LNCAP (cell line): ENCODE measurements at regions not wholly inside any gene's neighbourhood (a gene's known extent, or its start where the extent isn't known, plus 50 kb on each side); places are given as distances from the start of the nearest gene placed in this dataset.

ENCODE experiments used
- TF ChIP-seq, protein P1 (sequence below): fragments of 450-650 bp; IDR thresholded peaks from 2 replicates; pipeline ENCODE4 v1.5.1; 2017; ENCODE audit warnings: mild to moderate bottlenecking

DNA sequence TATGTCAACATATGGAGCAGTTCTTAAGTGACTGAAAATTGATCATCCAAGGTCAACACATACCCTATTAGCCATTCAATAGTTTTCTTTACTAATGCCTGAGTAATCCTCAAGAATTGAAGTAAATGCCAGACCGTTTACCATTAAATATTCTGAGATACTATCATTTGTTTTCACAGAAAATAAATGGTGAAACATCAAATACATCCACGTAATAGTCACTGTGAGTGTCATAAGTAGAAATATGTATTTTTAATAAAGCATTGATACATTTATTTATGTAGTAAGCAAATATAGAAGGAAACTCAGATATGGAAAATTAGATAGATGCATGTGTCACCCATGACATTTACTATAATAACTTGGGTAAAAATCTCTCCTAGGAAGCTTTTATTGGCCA lies 927.8 kb upstream of the NRXN1 start:
- TF ChIP-seq, protein P1, sequence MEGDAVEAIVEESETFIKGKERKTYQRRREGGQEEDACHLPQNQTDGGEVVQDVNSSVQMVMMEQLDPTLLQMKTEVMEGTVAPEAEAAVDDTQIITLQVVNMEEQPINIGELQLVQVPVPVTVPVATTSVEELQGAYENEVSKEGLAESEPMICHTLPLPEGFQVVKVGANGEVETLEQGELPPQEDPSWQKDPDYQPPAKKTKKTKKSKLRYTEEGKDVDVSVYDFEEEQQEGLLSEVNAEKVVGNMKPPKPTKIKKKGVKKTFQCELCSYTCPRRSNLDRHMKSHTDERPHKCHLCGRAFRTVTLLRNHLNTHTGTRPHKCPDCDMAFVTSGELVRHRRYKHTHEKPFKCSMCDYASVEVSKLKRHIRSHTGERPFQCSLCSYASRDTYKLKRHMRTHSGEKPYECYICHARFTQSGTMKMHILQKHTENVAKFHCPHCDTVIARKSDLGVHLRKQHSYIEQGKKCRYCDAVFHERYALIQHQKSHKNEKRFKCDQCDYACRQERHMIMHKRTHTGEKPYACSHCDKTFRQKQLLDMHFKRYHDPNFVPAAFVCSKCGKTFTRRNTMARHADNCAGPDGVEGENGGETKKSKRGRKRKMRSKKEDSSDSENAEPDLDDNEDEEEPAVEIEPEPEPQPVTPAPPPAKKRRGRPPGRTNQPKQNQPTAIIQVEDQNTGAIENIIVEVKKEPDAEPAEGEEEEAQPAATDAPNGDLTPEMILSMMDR: no peak

DNA sequence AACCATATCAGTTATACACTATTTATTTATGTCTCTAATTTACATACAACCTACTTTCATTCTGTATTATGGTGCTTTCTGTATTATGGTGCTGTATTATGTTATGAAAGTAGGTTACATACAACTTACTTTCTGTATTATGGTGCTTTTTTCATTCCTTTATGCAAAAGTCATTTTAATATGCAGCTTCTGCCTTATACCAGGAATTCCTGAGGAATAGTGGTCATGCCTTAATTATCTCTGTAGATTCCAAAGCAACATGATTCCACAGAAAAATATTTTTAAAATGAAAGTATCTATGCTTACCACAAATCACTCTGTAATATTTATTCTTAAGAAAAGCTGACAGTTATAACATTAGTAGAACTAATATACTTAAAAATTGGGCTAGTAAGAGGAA lies 922.0 kb upstream of the NRXN1 start:
- TF ChIP-seq, protein P1: no peak

DNA sequence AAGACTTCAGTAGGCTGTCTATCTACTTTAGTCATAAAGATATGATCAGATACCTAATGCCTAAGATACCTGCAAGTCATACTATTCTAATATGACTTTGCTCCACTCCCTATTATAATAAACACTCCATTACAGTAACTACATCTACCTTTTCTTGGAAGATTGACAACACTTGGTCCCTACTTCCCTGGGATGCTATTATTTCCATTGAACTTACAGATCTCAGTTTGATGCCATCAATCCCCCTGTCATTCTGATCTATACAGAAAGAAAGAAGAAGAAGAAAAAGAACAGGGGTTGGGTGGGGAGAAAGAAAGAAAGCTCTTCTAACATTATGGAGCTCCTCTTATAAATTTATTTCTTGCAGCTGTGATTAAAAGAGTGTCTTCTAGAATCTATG lies 889.1 kb upstream of the NRXN1 start:
- TF ChIP-seq, protein P1: no peak

DNA sequence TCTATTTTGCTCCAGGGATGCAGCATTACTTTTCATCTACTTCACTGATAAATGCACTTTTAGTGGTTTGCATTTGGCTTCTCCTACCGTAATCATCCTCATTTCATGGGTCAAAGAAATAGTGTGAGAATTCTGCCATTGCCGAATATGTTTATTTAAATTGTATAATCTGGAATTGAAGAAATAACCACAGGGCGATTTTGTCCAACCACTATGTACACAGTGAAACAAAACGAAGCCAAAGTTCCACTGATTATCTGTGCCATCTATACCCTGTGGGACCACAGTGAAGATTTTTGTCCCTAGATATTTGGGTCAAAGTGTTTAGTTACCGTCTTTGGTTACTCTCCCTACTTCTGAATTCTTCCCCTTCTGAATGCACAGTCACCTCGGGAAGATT lies 888.6 kb upstream of the NRXN1 start:
- TF ChIP-seq, protein P1: no peak

DNA sequence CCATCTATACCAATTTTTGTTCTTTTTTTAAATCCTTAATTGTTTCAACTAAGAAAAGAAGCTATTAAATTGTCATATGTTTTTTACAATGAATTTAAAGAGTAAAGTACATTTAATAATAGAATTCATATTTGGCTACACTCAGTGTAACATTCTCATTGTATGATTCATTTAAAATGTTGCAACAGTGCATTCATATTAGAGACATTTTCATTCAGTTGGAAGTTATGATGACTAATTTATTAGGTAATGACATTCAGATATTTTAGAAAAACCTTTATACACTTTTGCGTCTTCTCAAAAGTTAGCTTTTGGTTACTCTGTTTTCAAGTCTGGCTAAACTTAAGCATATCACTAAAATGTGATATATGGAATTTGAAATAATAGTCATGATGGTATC lies 887.5 kb upstream of the NRXN1 start:
- TF ChIP-seq, protein P1: no peak

DNA sequence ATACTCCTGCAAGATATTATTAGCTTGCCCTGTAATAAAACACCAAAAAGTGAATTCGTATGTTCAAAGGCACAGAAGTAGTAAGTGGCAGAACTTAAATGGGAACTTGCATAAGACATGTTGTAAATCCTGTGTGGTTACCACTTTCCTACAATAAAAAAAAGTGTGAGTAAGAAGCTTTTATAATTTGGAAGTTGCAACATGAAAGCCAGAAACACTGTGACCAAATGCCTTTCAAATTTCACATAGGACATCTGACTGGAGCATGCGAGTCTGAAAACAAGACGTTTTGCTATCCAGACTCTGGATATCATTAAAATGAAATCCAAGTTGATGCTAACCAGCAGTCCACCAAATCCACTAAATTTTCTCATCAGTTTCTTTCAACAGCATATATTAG lies 886.2 kb upstream of the NRXN1 start:
- TF ChIP-seq, protein P1: no peak

DNA sequence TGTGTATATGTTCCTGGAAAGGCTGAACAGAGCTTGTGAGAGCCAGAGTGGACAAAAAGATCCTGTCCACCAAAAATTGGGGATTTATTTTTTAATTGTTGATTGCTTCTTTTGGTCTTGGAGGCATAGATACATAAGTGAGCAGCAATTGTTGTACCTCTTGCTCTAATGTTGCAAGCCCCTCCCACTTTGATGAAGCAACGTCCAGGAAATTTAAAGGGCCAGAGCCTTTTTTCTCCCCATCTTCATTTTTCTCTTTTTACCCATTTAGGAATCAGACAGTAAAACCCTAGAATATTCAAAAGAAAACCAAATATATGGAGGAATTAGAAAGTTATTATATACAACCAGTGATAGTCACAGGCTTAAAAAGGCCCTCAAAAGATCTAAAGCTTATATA lies 871.8 kb upstream of the NRXN1 start:
- TF ChIP-seq, protein P1: no peak

DNA sequence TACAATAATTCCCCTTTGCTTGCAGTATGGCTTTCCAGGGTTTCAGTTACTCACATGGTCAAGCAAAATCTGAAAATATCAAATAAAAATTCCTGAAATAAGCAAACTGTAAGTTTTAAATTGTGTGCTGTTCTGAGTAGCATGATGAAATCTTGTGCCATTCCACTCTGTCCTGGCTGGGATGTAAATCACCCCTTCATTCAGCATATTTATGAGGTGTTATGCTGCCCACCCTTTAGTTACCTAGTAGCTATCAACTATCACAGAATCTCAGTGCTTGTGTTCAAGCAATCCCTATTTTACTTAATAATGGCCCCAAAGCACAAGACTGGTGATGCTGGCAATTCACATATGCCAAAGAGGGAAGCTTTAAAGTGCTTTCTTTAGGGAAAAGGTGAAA lies 867.7 kb upstream of the NRXN1 start:
- TF ChIP-seq, protein P1: no peak
